ENCODE measurements at regions not wholly inside any gene's neighbourhood (a gene's known extent, or its start where the extent isn't known, plus 50 kb on each side); places are given as distances from the start of the nearest gene placed in this dataset.
"Not testable (repeated sequence)": the region's sequence is repeated elsewhere in the genome, so short reads cannot be mapped to it uniquely, and the experiment has no call there.

- 91 to 95% methylated on average over 2 to 3 of the region's 3 CpGs for WGBS, 2 donors
- Histone ChIP-seq H3K36me3 (no peaks in the 10 kb centered on the region), H3K27me3 (peaks cover 0 to 69% (median 0%) of the 10 kb centered on the region in 7 donors), H3K4me3 (no peak overlapping the region), H3K4me1 (no peaks in the 10 kb centered on the region), H3K27ac (no peak overlapping the region), H3K9me3 (no peaks in the 10 kb centered on the region)
- intact Hi-C loops (cut with DNase I): no loop called here
- ATAC-seq (no peak), DNase-seq (no peak)
- TF ChIP-seq, protein P1, sequence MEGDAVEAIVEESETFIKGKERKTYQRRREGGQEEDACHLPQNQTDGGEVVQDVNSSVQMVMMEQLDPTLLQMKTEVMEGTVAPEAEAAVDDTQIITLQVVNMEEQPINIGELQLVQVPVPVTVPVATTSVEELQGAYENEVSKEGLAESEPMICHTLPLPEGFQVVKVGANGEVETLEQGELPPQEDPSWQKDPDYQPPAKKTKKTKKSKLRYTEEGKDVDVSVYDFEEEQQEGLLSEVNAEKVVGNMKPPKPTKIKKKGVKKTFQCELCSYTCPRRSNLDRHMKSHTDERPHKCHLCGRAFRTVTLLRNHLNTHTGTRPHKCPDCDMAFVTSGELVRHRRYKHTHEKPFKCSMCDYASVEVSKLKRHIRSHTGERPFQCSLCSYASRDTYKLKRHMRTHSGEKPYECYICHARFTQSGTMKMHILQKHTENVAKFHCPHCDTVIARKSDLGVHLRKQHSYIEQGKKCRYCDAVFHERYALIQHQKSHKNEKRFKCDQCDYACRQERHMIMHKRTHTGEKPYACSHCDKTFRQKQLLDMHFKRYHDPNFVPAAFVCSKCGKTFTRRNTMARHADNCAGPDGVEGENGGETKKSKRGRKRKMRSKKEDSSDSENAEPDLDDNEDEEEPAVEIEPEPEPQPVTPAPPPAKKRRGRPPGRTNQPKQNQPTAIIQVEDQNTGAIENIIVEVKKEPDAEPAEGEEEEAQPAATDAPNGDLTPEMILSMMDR (IDR thresholded peaks at IDR 0.05): no peak
Observed at GRCh38 chrX:131874300-131874699, 148.8 kb upstream of the STK26 start.

- H3K9me3 ChIP-seq; H3K4me3 ChIP-seq; H3K36me3 ChIP-seq; intact Hi-C loops (cut with DNase I); ATAC-seq; H3K4me1 ChIP-seq; H3K27ac ChIP-seq; DNase-seq: not testable (repeated sequence)
- H3K27me3 ChIP-seq: peaks cover 0 to 71% (median 0%) of the 10 kb centered on the region in 7 donors
- 100% methylated on average over 1 of the region's 1 CpG; no CpG with 5 or more reads in 1 of the 2 donors for WGBS, 2 donors
Observed at GRCh38 chrX:131875827-131876226, 147.3 kb upstream of the STK26 start.

GRCh38 chrX:131881194-131881593, 141.9 kb upstream of the STK26 start:
- Histone ChIP-seq H3K27ac (no peak overlapping the region), H3K36me3 (no peaks in the 10 kb centered on the region), H3K9me3 (peaks cover 0 to 13% (median 0%) of the 10 kb centered on the region in 11 donors), H3K4me3 (no peak overlapping the region), H3K27me3 (peaks cover 0 to 86% (median 0%) of the 10 kb centered on the region in 7 donors), H3K4me1 (no peaks in the 10 kb centered on the region)
- no peak for DNase-seq
- intact Hi-C loops (cut with DNase I): no loop called here
- TF ChIP-seq, protein P1 (IDR thresholded peaks at IDR 0.05): no peak
- 36 to 46% methylated on average over 5 of the region's 5 CpGs for WGBS, 2 donors
- no peak for ATAC-seq

DNA sequence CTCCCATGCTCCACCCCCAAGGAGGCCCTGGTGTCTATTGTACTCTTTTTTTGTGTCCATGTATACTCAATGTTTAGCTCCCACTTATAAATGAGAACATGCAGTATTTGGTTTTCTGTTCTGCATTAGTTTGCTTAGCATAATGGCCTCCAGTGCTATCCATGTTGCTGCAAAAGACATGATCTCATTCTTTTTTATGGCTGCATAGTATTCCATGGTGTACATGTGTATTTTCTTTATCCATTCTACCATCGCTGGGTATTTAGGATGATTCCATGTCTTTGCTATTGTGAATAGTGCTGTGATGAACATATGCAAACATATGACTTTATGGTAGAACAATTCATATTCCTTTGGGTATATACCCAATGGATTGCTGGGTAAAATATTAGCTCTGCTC, 138.1 kb upstream of the STK26 start:
- intact Hi-C loops (cut with DNase I); H3K4me1 ChIP-seq: not testable (repeated sequence)

DNA sequence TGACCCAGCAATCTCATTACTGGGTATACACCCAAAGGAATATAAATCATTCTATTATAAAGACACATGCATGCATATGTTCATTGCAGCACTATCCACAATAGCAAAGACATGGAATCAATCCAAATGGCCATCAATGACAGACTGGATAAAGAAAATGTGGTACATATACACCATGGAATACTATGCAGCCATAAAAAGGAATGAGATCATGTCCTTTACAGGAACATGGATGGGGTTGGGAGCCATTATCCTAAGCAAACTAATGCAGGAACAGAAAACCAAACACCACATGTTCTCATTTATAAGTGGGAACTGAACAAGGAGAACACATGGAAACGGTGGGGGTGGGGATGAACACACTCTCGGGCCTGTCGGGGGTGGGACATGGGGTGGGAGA, 129.2 kb upstream of the STK26 start:
- WGBS, 2 donors: 63 to 94% methylated on average over 3 of the region's 3 CpGs
- H3K27ac ChIP-seq; H3K4me1 ChIP-seq; H3K9me3 ChIP-seq; ATAC-seq; H3K36me3 ChIP-seq; intact Hi-C loops (cut with DNase I); H3K4me3 ChIP-seq; DNase-seq: not testable (repeated sequence)
- peaks cover 0 to 89% (median 0%) of the 10 kb centered on the region in 7 donors for H3K27me3 ChIP-seq

More for the DNA sequence above, 138.1 kb upstream of the STK26 start:
- peaks cover 0 to 13% (median 0%) of the 10 kb centered on the region in 11 donors for H3K9me3 ChIP-seq
- not testable (repeated sequence) for DNase-seq, H3K27ac ChIP-seq, H3K4me3 ChIP-seq, H3K36me3 ChIP-seq, ATAC-seq
- peaks cover 0 to 94% (median 0%) of the 10 kb centered on the region in 7 donors for H3K27me3 ChIP-seq
- WGBS, 2 donors: 88 to 93% methylated on average over 1 of the region's 1 CpG

GRCh38 chrX:131894995-131895394, 128.1 kb upstream of the STK26 start:
- DNase-seq (no peak), ATAC-seq (no peak)
- no peaks in the 10 kb centered on the region for H3K9me3 ChIP-seq
- 51 to 55% methylated on average over 1 of the region's 1 CpG for WGBS, 2 donors
- no peak overlapping the region for H3K4me3 ChIP-seq
- no peaks in the 10 kb centered on the region for H3K4me1 ChIP-seq
- no peak overlapping the region for H3K27ac ChIP-seq
- H3K27me3 ChIP-seq: peaks cover 0 to 89% (median 0%) of the 10 kb centered on the region in 7 donors
- intact Hi-C loops (cut with DNase I): no loop called here
- no peaks in the 10 kb centered on the region for H3K36me3 ChIP-seq
- TF ChIP-seq, protein P1 (IDR thresholded peaks at IDR 0.05): no peak
